Head of caudate nucleus (tissue), 42 donors: ENCODE measurements at regions not wholly inside any gene's neighbourhood (a gene's known extent, or its start where the extent isn't known, plus 50 kb on each side); places are given as distances from the start of the nearest gene placed in this dataset.

ENCODE experiments used
- DNase-seq, 42 donors: peaks; one replicate each; pipeline versions ENCODE4 v3.0.0 to v3.0.0-alpha.2; 2020 to 2021; ENCODE audit warnings: mixed read lengths in 7 of 42
- intact Hi-C: fragments of 100-400 bp; cut with DNase I; formaldehyde crosslinking; loops from one replicate; pipeline ENCODE4 v1.15.0; 2022

DNA sequence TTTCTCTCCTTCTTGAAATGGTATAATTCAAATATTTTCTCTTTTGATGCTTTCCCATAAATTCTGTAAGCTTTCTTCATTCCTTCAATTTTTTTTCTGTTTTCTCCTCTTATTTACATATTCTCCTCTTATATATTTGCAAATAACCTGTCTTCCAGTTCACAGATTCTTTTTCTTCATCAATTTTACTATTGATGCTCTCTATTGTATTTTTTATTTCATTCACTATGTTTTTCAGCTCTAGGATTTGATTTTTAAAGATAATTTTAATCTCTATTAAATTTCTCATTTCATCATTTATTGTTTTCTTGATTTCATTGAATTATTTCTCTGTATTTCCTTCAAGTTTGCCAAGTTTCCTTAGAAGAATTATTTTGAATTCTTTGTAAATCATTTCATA lies 54.0 kb upstream of the PRPS1L1 start:
- no peak for DNase-seq
- intact Hi-C loops: no loop called here

DNA sequence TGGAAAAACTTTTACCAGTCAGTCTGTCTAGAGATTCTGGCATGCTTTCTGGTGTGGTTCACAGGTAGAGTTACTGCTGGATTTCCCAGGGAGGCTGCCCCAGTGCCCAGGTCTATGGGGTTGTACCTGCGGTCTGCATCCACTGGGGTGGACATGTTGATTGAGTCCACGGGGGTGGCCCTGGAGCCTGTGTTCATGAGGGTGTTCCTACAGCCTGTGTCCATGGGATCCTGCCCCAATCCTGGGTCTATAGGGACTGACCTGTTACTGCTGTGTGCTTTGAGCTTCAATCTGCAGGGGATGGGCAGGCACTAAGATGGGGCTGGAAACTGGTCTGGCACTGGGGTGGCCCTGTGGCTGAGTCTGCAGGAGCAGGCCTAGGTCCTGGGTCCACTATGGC lies 54.5 kb upstream of the PRPS1L1 start:
- intact Hi-C loops: no loop called here
- no peak for DNase-seq

DNA sequence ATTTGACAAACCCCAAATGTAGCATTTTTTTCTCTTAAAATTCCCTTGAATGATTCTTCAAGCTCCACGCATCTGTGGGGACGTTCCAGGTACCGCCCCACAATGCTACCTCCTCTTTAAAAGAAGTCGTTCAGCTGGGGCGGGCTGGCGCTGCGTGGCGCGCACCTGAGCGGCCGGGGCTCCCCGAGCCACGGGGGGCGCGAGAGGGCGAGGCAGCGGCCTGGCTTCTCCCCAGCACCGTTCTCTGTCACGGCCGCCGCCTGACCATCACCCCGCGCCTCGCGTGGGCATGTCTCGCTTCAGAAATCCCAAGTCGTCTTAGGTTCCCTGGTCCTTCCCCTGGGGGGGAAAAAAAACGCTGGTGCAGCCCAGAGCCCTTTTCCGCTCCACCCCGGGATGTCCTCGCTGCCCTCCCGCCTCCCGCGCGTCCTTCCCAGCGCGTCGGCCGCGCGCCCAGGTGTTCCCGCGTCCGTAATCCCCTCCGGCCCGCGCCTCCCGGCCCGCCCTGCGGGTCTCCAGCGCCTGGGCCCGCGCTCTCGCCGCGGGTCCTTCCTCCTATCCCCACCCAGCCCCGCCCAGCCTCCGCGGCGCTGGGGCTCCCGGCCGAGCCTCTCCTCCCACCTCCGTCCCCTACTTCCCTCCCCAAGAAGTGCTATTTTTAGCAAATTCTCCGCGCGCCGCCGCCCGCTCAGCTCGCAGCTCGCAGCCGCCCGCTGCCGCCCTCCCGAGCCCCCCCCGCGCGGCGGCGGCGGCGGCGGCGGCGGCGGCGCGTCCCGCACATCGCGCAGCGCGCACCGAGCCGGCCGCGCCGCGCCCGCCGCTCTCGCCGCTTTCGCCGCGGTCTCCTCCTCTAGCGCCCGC lies 58.7 kb upstream of the PRPS1L1 start:
- peak in 40 of 42 donors; percentile 14 to 72 (median 44) for DNase-seq
- intact Hi-C loops: no loop called here

DNA sequence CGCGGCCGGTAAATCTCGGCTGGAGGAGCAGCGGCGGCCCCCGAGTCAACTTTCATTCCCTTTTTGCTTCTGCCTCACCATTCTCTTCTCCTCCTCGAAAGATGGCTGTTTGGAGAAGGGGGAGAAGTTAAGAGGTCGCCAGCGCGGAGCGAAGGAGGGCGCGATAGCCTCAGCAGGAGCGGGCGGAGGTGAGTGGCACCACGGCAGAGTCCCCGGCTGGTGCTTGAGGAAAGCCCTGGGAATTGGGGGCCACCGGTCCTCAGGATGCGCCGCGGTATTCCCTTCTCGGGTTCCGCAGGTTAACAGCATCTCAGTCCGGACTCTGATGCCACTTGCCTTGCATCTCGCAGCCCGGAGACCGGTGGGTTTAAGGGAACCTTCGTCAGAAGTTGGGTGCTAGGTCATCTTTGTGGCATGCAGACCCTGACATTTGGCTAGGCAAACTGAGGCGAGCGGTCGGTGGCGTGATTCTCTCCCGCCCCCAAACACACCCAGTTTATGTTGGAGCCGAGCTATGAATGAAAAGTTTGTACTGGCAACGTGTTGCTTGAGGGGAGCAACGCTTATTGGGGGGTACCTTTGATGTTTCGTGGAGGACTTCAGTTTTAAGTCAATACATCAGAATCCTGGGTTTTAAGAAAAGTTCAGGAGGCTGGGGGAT lies 59.5 kb upstream of the PRPS1L1 start:
- intact Hi-C loops: no loop called here

DNA sequence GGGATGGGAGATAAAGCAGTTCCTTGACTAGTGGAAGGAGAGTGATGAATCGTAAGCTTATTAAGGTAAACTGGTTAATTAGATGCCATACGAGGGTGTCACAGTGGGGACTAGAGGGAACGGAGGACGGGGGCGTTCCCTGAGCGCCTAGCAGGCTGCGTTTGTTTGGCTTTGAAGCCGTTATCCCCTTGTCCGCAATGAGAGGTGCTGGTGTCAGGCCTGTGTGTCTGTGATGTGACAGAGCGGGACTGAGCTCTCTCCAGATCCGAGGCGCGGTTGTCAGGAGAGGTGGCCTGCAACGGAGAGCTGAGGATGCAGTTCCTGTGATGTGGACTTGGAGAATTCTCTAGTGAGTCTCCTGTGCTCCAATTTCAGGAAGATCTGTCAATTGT lies 60.0 kb upstream of the PRPS1L1 start:
- peak in 24 of 42 donors; percentile 3 to 45 (median 14) for DNase-seq
- intact Hi-C loops: no loop called here

More for the DNA sequence above, 59.5 kb upstream of the PRPS1L1 start:
- DNase-seq: peak in 28 of 42 donors; percentile 4 to 55 (median 18)

DNA sequence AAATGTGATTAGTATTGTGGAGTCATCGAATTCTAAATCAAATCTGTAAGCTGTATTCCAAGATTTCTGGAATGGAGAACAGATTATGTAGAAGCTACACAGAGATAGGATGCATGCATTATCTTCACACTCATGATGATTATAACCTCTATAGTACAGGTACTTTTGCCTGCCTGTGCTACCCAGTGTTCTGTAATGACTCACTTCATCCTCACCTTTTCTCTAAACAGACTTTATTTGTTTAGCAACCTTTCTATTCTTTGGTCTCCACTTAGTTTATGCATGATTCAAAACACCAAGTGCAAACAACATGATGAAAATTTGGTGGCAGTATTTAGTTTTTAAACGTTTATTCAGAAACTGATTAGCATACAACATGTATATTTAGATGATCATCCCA lies 68.4 kb upstream of the PRPS1L1 start:
- no peak for DNase-seq
- intact Hi-C loops: no loop called here

DNA sequence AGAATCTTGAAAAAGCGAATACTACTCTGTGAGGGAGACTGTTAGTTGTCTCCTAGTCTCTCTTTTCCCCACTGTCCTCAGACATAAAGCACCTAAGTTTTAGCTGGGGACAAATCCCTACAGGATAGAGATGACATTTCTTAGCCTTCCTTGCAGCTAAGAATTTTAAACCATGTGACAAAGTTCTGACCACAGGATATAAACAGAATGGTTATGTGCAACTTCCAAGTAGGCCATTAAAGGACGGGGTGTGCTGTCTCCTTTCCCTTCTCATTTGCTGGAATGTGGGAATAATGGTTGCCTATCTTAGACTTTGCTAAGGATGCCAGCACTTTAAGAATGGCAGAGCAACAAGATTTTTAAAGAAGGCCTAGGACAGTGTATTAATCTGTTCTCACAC lies 74.9 kb upstream of the PRPS1L1 start:
- no peak for DNase-seq
- intact Hi-C loops: no loop called here

DNA sequence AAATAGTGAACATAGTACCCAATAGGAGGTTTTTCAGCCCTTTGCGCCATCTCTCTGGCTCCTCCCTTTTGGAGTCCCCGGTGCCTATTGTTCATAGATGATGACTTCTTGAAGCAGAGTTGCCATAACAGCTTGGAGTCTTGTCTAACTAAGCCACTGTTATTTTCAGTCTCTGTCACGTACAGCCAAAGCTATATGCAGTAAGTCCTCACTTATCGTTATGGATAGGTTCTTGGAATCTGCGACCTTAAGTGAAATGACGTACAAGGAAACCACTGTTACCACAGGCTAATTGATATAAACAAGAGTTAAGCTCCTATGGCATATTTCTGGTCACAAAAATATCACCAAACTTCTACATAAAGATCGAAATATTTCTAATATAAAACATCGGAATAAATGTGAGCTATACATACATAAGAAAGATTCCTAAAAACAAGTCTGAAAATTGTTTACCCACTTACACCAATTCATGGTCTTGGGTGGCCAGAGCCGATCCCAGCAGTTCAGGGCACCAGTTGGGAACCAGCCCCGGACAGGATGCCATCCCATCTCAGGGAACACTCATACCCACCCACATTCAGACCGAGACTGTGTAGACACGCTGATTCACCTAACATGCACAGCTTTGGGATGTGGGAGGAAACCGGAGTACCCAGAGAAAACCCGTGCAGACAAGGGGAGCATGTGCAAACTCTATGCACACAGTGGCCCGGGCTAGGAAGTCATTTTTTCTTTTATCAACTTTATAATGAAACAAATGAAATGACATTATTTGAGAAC lies 76.0 kb upstream of the PRPS1L1 start:
- intact Hi-C loops: no loop called here
- DNase-seq: peak in 1 of 42 donors; percentile 37

DNA sequence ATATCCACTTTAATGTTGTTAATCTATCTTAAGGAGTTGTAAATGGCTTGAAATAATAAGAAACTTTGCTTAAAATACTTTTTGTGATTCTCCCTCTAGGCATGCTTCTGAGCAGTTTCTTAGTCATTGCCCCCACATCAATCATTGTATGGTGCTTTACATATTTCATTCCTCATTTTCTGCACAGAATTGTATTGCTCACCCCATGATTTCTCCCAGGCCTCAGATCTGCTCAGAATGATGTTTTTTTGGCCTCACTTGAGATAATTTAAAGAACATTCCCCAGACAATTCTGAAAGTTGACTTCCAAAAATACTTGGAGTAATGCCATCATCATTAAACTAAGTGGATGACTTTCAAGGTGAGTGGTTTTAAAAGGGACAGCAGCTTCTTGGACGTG lies 82.1 kb upstream of the PRPS1L1 start:
- no peak for DNase-seq
- intact Hi-C loops: no loop called here

DNA sequence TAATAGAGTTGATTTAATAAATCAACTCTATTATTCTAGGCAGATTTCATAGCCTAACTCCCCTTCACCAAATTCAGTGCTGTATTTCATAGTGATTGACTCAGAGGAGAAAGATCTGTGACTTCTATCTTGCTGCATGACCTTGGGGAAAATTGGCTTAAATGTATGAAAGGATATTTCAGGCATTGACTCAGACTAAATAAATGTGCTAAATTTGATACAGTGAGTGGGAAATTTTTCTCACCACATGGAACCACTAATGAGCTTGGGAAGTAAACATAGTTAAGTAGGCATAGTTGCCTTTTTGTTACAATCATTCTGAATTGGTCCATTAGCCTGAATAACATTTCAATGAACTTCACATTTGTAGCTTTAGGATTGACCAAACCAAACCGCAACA lies 89.0 kb upstream of the PRPS1L1 start:
- intact Hi-C loops: no loop called here
- no peak for DNase-seq

DNA sequence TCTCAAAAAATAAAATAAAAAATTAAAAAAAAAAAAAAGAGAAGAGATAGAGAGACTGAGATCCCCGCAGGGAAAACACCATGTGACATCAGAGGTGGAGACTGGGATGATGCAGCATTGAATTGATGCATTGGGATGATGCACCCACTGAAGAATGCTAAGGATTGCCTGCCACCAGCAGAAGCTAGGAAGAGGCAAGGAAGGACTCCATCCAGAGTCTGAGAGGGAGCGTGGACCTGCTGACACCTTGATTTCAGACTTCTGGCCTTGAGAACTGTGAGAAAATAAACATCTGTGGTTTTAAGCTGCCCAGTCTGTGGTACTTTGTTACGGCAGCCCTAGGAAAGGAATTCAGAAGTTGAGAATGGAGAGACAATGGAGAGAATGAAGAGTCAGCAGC lies 89.8 kb upstream of the PRPS1L1 start:
- intact Hi-C loops: no loop called here
- no peak for DNase-seq

DNA sequence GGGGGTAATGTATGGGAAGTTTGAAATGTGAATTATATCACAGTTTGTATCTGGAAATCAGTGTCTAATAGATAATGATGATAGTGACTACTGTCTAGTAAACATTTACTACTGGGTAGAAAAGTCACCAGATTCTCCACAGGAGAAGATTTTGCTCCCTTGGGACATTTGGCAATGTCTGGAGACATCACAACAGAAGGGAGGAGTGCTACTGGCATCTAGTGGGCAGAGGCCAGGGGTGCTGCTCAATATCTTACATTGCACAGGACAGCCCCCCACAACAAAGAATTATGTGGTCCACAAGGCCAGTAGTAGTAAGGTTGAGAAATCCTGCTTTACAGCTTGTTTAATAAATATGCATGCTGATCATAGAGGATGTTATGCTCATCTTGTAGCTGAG lies 92.3 kb upstream of the PRPS1L1 start:
- intact Hi-C loops: no loop called here
- no peak for DNase-seq

DNA sequence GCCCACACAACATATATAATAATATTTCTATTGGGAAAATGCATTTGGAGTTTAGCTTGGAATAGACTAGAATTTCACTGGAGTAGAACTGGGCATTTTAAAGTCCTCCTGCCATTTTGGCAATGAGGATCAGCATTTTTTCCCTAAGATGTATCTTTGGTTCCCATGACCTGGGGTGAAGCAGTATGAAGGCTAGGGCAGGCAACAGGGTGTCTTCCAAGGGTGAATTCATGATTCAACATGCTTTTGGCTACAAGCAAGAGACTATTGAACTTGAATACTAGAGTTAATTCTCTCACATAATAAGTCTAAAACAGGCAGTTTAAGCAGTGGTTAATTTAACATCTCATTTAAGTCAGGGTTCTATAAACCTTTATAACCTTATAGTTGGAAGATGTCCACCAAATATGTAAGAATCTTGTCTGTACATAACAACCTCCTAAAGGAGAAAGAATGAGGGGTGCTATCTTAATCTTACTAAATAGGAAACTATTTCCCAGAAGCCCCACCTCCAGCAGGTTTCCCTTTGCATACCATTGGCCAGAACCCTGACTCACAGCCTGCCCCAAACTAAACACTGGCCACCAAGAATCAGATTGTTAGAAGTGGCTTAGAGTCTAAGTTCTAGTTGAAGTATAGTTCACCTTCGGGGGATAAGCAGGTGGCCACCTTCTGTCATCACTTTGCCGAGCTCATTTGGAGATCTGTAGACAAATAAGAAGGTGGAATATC lies 96.0 kb upstream of the PRPS1L1 start:
- no peak for DNase-seq

DNA sequence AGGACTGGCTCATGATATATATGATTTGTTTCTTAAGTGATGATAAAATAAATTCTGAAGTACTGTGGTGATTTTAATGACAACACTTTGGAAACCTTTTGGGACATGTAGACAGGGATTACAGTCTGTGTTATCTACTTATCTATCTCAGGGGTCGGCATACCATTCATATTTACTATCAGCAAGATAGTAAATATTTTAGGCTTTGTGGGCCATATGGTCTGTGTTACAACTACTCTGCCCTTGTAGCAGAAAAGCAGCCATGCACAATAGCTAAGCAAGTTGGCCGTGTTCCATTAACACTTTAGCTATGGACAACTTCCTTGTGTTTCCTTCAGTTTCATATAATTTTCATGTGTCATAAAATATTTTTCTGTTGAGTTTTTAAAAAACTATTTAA lies 97.8 kb upstream of the PRPS1L1 start:
- intact Hi-C loops: no loop called here

More for the DNA sequence above, 96.0 kb upstream of the PRPS1L1 start:
- intact Hi-C loops: no loop called here

DNA sequence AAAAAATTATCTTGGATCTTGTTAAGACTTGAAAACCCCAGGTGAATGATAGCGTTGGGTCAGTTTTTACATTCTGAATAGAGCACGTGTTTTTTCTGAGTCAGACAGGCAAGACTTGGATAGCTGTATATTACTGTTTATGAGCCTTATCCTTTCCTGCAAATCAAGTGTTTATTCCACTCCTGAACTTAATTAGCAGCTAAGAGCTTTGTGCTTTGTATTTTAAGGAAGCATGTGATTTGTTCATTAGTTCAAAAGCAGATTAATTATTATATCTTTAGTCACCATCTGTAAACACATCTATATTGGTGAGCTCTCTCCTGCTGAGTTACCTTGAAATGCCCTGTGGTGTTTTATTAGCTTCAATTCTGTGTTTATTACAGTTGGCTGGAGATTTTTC lies 98.6 kb upstream of the PRPS1L1 start:
- no peak for DNase-seq
- intact Hi-C loops: no loop called here

More for the DNA sequence above, 97.8 kb upstream of the PRPS1L1 start:
- no peak for DNase-seq

DNA sequence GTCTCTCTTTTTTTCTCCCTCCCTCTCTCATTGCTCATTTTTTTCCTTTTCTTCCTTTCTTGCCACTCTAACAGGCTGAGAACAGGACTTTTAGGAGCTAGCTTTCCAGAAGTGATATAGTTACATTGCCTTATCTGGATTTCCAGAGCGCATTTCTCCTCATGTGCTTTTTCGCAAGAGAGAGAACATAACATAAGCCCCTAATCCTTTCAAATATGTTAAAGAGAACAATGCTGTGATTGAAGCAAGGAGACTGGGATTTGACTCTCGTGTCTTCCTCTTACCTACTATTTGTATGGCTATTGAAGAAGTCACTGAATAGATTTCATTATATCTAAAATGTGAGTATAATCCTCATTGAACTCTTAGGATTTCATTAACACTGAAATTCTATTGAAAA lies 101.2 kb upstream of the PRPS1L1 start:
- DNase-seq: no peak
- intact Hi-C loops: no loop called here

DNA sequence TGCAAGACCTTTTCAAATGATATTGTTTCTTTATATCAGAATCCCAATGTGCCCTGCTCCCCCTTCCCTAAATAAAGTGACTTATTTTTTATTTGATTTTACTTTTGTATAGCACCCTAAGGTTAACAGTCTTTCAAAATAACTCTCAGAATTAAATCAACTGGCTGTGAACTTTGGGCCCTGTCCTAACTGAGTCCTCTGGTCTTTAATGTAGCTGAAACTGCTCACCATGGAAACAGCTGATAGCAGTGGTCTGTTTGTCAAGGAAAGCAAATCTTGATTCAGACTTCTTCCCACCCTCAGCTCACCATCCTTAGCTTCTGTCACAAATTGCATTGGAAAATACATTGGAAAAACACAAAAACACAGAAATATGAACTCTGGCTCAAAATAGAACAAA lies 105.2 kb upstream of the PRPS1L1 start:
- intact Hi-C loops: no loop called here
- no peak for DNase-seq

DNA sequence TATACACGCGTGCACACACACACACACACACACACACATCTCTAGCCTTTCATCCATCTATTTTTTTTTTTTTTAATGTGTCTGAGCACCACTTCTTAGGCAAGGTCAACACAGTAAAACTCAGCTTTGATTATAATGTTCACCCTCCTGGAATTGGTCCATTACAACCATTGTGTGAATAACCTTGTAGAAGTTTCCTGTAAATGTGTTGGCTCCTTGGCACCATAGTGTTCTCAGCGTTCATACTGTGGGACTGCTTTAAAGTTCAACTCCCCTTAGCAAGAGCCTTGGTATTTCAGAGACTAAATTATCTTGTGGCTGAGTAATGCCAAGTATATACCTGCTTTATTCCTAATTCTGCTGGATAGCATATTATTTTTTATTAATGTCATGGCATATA lies 106.3 kb upstream of the PRPS1L1 start:
- intact Hi-C loops: no loop called here

DNA sequence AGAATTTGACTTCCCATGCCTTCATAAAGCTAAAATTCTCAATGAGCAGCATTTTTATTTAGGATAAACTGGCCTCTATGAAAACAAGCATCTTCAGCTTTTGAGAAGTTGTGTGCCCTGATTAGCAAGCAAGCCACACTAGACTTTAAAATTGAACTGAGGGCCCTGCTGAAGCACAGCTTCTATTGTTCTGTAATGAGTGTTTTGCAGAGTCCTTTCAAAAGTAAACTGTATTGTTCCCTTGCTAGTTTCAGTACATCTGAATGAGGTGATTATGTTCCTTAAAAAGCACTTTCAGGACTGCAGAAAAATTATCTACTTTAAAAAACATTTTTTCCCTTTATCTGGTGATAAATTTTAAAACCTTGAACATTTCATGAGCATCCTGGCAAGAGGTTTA lies 113.3 kb upstream of the PRPS1L1 start:
- intact Hi-C loops: no loop called here
- no peak for DNase-seq

More for the DNA sequence above, 106.3 kb upstream of the PRPS1L1 start:
- DNase-seq: no peak
